ENCODE measurements at regions not wholly inside any gene's neighbourhood (a gene's known extent, or its start where the extent isn't known, plus 50 kb on each side); places are given as distances from the start of the nearest gene placed in this dataset.
"Not testable (repeated sequence)": the region's sequence is repeated elsewhere in the genome, so short reads cannot be mapped to it uniquely, and the experiment has no call there.

DNA sequence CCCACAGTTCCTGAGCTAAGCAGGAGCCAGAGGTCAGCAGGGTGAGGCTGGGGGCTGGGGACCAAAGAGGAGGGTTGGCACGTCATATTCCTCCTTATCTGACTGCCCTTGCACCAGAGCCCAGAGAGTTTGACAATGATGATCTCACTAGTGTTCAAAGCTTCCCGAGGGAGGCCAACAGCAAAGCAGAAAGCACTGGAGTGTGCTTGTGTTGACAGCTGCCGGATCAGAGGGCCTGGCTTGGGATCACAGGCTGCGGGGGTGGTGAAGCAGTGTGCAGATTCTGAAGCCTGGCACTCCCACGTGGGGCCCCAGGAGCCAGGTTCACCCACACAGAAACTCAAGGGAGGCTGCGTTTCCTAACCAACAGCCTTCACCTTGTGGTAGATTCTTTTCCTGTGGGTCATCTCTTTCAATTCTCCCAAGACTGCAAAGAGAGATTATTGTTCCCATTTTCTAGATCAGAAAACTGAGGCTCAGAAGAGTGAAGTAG, 89.8 kb downstream of the TRIM43 start:
- not testable (repeated sequence) for H3K79me2 ChIP-seq (ENCODE audit: control insufficient read depth, insufficient read depth, low read length); H3K9me3 ChIP-seq (ENCODE audit: control insufficient read depth, insufficient read depth, low read depth, low read length); H3K9ac ChIP-seq (ENCODE audit: insufficient read depth, low read length); H4K20me1 ChIP-seq (ENCODE audit: control insufficient read depth, extremely low read depth, insufficient read depth, low read length); H3K27me3 ChIP-seq (ENCODE audit: control insufficient read depth, insufficient read depth, low read length); H3K4me1 ChIP-seq (ENCODE audit: control insufficient read depth, extremely low read depth, insufficient read depth, low read length); H3K4me2 ChIP-seq (ENCODE audit: extremely low read depth, insufficient read depth, low read length); H3K4me3 ChIP-seq (replicated peaks in 1 of 4; ENCODE audit: control extremely low read depth in 1 of 4, insufficient read depth in 1 of 4, low read depth in 3 of 4, low read length in 4 of 4); H2AFZ ChIP-seq (ENCODE audit: low read length); H3K27ac ChIP-seq (ENCODE audit: insufficient read depth, low read length); H3K36me3 ChIP-seq (ENCODE audit: control insufficient read depth, insufficient read depth, low read length)
- peak in 1 of 2 donors; percentile 44 for DNase-seq (ENCODE audit: low read depth in 2 of 2)

DNA sequence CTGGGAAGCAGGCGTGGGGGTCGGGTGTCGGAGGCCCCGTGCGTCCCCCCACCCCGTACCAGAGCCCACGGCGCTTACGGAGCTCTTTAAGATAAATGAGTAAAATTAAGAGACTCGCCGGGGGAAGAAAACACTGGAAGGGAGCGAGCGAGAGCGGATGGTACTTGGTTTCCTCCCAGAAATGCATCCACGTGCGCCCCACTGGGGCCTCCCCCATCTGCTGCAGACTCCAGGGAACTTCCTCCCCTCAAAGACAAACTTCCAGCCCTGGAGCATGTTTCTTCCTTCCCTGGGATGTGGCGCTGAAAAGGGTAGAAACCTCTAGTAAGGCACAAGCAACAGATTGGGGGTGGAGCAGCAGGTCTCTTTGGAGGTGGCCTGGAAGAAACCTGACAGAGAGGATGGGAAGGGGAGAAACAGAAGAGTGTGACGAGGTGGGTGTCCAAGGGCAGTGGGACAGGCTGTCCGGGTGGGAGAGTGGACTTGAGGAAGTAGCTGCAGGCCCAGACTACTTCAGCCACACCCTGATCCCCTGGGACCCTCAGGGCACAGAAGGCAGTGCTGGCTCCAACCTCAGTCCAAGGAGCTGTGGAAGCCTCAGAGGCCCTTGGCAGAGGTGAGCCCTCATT, 91.2 kb downstream of the TRIM43 start:
- not testable (repeated sequence) for DNase-seq (ENCODE audit: low read depth in 2 of 2); H4K20me1 ChIP-seq (ENCODE audit: control insufficient read depth, extremely low read depth, insufficient read depth, low read length); H3K9me3 ChIP-seq (ENCODE audit: control insufficient read depth, insufficient read depth, low read depth, low read length); H3K36me3 ChIP-seq (ENCODE audit: control insufficient read depth, insufficient read depth, low read length); H3K79me2 ChIP-seq (ENCODE audit: control insufficient read depth, insufficient read depth, low read length); H3K27me3 ChIP-seq (ENCODE audit: control insufficient read depth, insufficient read depth, low read length)
- H3K4me3 ChIP-seq (replicated peaks in 1 of 4; ENCODE audit: control extremely low read depth in 1 of 4, insufficient read depth in 1 of 4, low read depth in 3 of 4, low read length in 4 of 4): peak overlapping the region; percentile 45 to 62 (median 50)
- peak overlapping the region; percentile 71 for H3K9ac ChIP-seq (ENCODE audit: insufficient read depth, low read length)
- H2AFZ ChIP-seq (ENCODE audit: low read length): peak overlapping the region; percentile 53
- H3K27ac ChIP-seq (ENCODE audit: insufficient read depth, low read length): peak overlapping the region; percentile 43
- peaks cover 12% of the 10 kb centered on the region for H3K4me1 ChIP-seq (ENCODE audit: control insufficient read depth, extremely low read depth, insufficient read depth, low read length)
- peak overlapping the region; percentile 80 for H3K4me2 ChIP-seq (ENCODE audit: extremely low read depth, insufficient read depth, low read length)

DNA sequence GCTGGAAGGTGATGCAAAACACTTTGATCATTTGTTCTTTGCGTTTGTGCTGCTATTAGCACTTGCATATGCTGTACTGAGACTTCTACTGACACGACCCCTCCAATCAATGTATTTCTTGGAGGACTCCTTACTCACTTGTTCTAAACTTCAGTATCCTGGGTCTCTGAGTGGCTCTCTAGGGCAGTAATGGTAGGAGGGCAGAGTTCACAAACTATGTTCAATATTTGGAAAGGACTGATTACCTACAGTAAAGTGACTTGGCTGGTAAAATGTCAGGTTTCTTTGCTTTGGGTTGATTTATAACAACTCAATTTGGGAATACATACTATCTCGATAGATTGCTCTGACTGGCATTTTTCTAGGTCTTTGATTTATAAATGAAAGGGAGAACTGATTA, 93.7 kb downstream of the TRIM43 start:
- Histone ChIP-seq H2AFZ (ENCODE audit: low read length) (no peak overlapping the region), H3K4me3 (replicated peaks in 1 of 4; ENCODE audit: control extremely low read depth in 1 of 4, insufficient read depth in 1 of 4, low read depth in 3 of 4, low read length in 4 of 4) (no peak overlapping the region), H4K20me1 (ENCODE audit: control insufficient read depth, extremely low read depth, insufficient read depth, low read length) (no peaks in the 10 kb centered on the region), H3K9ac (ENCODE audit: insufficient read depth, low read length) (no peak overlapping the region), H3K27ac (ENCODE audit: insufficient read depth, low read length) (no peak overlapping the region), H3K9me3 (ENCODE audit: control insufficient read depth, insufficient read depth, low read depth, low read length) (no peaks in the 10 kb centered on the region), H3K79me2 (ENCODE audit: control insufficient read depth, insufficient read depth, low read length) (no peaks in the 10 kb centered on the region), H3K4me1 (ENCODE audit: control insufficient read depth, extremely low read depth, insufficient read depth, low read length) (peaks cover 12% of the 10 kb centered on the region), H3K27me3 (ENCODE audit: control insufficient read depth, insufficient read depth, low read length) (no peaks in the 10 kb centered on the region), H3K4me2 (ENCODE audit: extremely low read depth, insufficient read depth, low read length) (no peak overlapping the region), H3K36me3 (ENCODE audit: control insufficient read depth, insufficient read depth, low read length) (no peaks in the 10 kb centered on the region)
- no peak for DNase-seq (ENCODE audit: low read depth in 2 of 2)
- TF ChIP-seq EZH2 (IDR thresholded peaks at IDR 0.05; ENCODE audit: low read length, missing control alignments) (no peak), CTCF (conservative IDR thresholded peaks at IDR 0.05 in 1 of 2, IDR thresholded peaks at IDR 0.05 in 1 of 2; ENCODE audit: low read depth in 1 of 2, low read length in 2 of 2) (no peak)

DNA sequence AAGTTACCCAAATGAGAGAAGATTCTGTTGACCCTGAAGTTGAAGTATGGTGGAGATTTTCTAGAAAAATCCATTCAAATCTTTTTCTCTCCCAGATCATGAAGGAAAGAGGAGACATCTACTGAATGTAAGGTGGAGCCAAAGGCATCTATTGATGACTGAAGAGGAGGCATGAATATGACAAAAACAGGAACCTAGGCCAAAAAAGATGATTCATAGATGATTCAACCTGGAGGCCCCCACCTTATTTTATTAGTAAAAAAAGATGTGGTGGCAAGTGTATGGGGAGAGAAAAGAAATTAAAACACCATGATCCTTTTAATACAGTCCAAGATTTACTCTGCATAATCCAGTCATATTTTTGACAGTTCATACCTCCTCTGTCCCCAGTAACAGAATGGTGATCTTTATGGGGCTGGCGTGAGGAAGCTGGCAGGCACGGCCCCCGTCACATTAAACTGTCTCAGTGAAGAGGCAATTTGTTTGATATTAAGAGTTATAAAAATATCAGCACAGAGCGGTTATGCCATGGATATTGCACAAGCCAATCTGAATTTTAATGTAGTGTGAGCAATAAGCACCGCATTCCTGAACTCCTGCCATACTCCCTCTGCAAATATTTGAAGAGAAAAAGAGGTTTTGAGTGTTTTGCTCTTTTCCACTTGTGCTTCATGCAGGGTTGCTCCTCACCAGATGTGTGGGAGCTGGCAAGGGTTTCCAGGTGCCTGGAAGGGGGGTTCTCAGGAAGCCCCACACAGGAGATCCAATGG, 94.4 kb downstream of the TRIM43 start:
- H3K27ac ChIP-seq (ENCODE audit: insufficient read depth, low read length): not testable (repeated sequence)
- peak overlapping the region; percentile 52 for H3K4me2 ChIP-seq (ENCODE audit: extremely low read depth, insufficient read depth, low read length)

GRCh38 chr2:95687852-95688251, 96.1 kb downstream of the TRIM43 start:
- H4K20me1 ChIP-seq (ENCODE audit: control insufficient read depth, extremely low read depth, insufficient read depth, low read length); H3K4me3 ChIP-seq (replicated peaks in 1 of 4; ENCODE audit: control extremely low read depth in 1 of 4, insufficient read depth in 1 of 4, low read depth in 3 of 4, low read length in 4 of 4); H3K79me2 ChIP-seq (ENCODE audit: control insufficient read depth, insufficient read depth, low read length); H3K27ac ChIP-seq (ENCODE audit: insufficient read depth, low read length); H3K9me3 ChIP-seq (ENCODE audit: control insufficient read depth, insufficient read depth, low read depth, low read length); H3K27me3 ChIP-seq (ENCODE audit: control insufficient read depth, insufficient read depth, low read length); H3K9ac ChIP-seq (ENCODE audit: insufficient read depth, low read length); H3K4me1 ChIP-seq (ENCODE audit: control insufficient read depth, extremely low read depth, insufficient read depth, low read length); H3K36me3 ChIP-seq (ENCODE audit: control insufficient read depth, insufficient read depth, low read length); H2AFZ ChIP-seq (ENCODE audit: low read length); H3K4me2 ChIP-seq (ENCODE audit: extremely low read depth, insufficient read depth, low read length): not testable (repeated sequence)
- DNase-seq (ENCODE audit: low read depth in 2 of 2): peak; percentile 55 to 84

More for the DNA sequence above, 94.4 kb downstream of the TRIM43 start:
- H2AFZ ChIP-seq (ENCODE audit: low read length); H4K20me1 ChIP-seq (ENCODE audit: control insufficient read depth, extremely low read depth, insufficient read depth, low read length); H3K27me3 ChIP-seq (ENCODE audit: control insufficient read depth, insufficient read depth, low read length); H3K4me3 ChIP-seq (replicated peaks in 1 of 4; ENCODE audit: control extremely low read depth in 1 of 4, insufficient read depth in 1 of 4, low read depth in 3 of 4, low read length in 4 of 4); H3K9me3 ChIP-seq (ENCODE audit: control insufficient read depth, insufficient read depth, low read depth, low read length); H3K9ac ChIP-seq (ENCODE audit: insufficient read depth, low read length); H3K36me3 ChIP-seq (ENCODE audit: control insufficient read depth, insufficient read depth, low read length); H3K79me2 ChIP-seq (ENCODE audit: control insufficient read depth, insufficient read depth, low read length): not testable (repeated sequence)
- H3K4me1 ChIP-seq (ENCODE audit: control insufficient read depth, extremely low read depth, insufficient read depth, low read length): peaks cover 12% of the 10 kb centered on the region
- peak; percentile 77 for DNase-seq (ENCODE audit: low read depth in 2 of 2)

GRCh38 chr2:95691210-95691609, 99.4 kb downstream of the TRIM43 start:
- H3K9ac ChIP-seq (ENCODE audit: insufficient read depth, low read length); H3K4me2 ChIP-seq (ENCODE audit: extremely low read depth, insufficient read depth, low read length); H3K79me2 ChIP-seq (ENCODE audit: control insufficient read depth, insufficient read depth, low read length); H3K4me1 ChIP-seq (ENCODE audit: control insufficient read depth, extremely low read depth, insufficient read depth, low read length); H3K9me3 ChIP-seq (ENCODE audit: control insufficient read depth, insufficient read depth, low read depth, low read length); H3K4me3 ChIP-seq (replicated peaks in 1 of 4; ENCODE audit: control extremely low read depth in 1 of 4, insufficient read depth in 1 of 4, low read depth in 3 of 4, low read length in 4 of 4); H4K20me1 ChIP-seq (ENCODE audit: control insufficient read depth, extremely low read depth, insufficient read depth, low read length); DNase-seq (ENCODE audit: low read depth in 2 of 2); H2AFZ ChIP-seq (ENCODE audit: low read length); H3K27ac ChIP-seq (ENCODE audit: insufficient read depth, low read length); H3K36me3 ChIP-seq (ENCODE audit: control insufficient read depth, insufficient read depth, low read length); H3K27me3 ChIP-seq (ENCODE audit: control insufficient read depth, insufficient read depth, low read length): not testable (repeated sequence)
